H1 (cell line): ENCODE measurements at regions not wholly inside any gene's neighbourhood (a gene's known extent, or its start where the extent isn't known, plus 50 kb on each side); places are given as distances from the start of the nearest gene placed in this dataset.

Experiments
- CBX5 ChIP-seq: fragments of 300-800, 300-1000 bp; sonication (generic); IDR thresholded peaks from 2 replicates; pipeline ENCODE4 v1.7.1; 2016; ENCODE audit warnings: antibody characterized with exemption, low read length, low read depth
- CHD1 ChIP-seq: IDR thresholded peaks from 2 replicates; pipeline ENCODE4 v1.6.1; 2012; ENCODE audit warnings: low read depth, low read length, improper control_type of control experiment
- HDAC6 ChIP-seq: IDR thresholded peaks from one replicate; pipeline ENCODE4 v1.7.1; 2012; ENCODE audit warnings: low read depth, mild to moderate bottlenecking, inconsistent platforms, low read length, moderate library complexity
- SP4 ChIP-seq: IDR thresholded peaks from 2 replicates; pipeline ENCODE4 v1.6.1; 2012; ENCODE audit warnings: low read length, inconsistent platforms
- TF ChIP-seq, protein P1 (sequence below): IDR thresholded peaks from 2 replicates; pipeline ENCODE4 v1.6.1; 2012; ENCODE audit warnings: inconsistent platforms

DNA sequence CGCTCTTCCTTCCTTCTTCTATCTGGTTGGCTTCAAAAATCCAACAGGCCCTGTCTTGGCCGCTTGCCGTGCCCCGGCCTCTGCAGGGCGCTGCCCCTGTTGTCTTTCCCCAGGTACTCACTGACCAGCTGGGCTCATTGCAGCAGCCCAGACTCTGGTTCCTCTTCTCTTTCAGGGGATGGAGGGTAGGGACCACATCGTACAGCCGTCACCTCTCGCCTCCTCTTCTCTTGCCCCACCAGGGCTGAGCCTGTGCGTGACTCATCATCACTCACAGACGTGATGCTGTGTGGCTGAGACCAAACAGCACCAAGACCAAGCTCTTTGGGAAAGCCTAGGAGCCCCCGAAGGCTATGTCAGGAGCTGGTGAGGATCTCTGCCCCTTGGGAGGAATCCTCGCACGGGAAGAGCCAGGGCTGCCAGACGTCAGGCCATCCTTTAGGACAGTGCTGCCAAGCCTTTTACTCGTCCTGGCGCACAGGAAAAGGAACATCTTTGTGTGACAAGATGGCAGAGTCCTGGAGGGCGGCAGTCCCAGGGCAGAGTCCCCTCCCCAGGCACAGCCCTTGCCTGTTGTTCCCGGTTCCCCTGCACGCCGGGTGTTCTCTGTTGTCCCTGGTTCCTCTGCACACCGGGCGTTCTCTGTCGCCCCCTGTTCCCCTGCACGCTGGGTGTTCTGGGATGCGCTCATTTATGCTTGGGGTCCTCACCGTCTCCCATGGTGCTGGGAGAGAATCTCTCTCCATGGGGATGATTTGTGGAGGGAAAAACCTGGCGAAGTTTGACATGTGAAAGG lies 188.5 kb upstream of the SHH start (continued):
- TF ChIP-seq CHD1 = no peak
- TF ChIP-seq SP4 = no peak
- TF ChIP-seq HDAC6 = no peak
- no peak for TF ChIP-seq CBX5
- TF ChIP-seq, protein P1, sequence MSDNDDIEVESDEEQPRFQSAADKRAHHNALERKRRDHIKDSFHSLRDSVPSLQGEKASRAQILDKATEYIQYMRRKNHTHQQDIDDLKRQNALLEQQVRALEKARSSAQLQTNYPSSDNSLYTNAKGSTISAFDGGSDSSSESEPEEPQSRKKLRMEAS = no peak
